Thyroid gland (tissue), 4 donors: ENCODE measurements at regions not wholly inside any gene's neighbourhood (a gene's known extent, or its start where the extent isn't known, plus 50 kb on each side); places are given as distances from the start of the nearest gene placed in this dataset.

Source experiments
- CTCF ChIP-seq, 6 experiments: fragments of 200-600 bp in 3 of 6; fragments of 450-650 bp in 3 of 6; sonication (generic) in 3 of 6; IDR thresholded peaks; one replicate each; pipeline ENCODE4 v1.5.1; 2016 to 2019; ENCODE audit warnings: antibody characterized with exemption in 6 of 6, mild to moderate bottlenecking in 2 of 6, inconsistent platforms in 1 of 6, moderate library complexity in 1 of 6
- POLR2A ChIP-seq, 2 donors: fragments of 450-650 bp; IDR thresholded peaks; one replicate each; pipeline ENCODE4 v1.6.1; 2017; ENCODE audit warnings: antibody characterized with exemption in 2 of 2, mild to moderate bottlenecking in 2 of 2, moderate library complexity in 1 of 2

- TF ChIP-seq CTCF (IDR thresholded peaks at IDR 0.05) = no peak
- no peak for TF ChIP-seq POLR2A (IDR thresholded peaks at IDR 0.05)
These were observed 189.8 kb upstream of the PITRM1 start for GRCh38 chr10:3362394-3362793.
